Right atrium auricular region (tissue), 2 donors: ENCODE measurements at regions not wholly inside any gene's neighbourhood (a gene's known extent, or its start where the extent isn't known, plus 50 kb on each side); places are given as distances from the start of the nearest gene placed in this dataset.
A peak's percentile ranks its signal among the peaks of the same experiment; 100 is the strongest.

ENCODE experiments used
- DNase-seq: peaks from one replicate; pipeline ENCODE4 v3.0.0-alpha.2; 2019; ENCODE audit warnings: low spot score
- H3K27ac ChIP-seq, 2 donors: fragments of 200-600 bp; sonication (generic); 1 replicate in 1 of 2; 2 replicates in 1 of 2; pipeline ENCODE4 v1.5.1; 2016 to 2019
- H3K27me3 ChIP-seq, 2 donors: fragments of 200-600 bp; sonication (generic); one replicate each; pipeline versions ENCODE4 v1.5.1 to v1.6.0; 2017 to 2019
- H3K36me3 ChIP-seq: fragments of 200-600 bp; sonication (generic); one replicate; pipeline ENCODE4 v1.5.1; 2016
- H3K4me1 ChIP-seq, 2 donors: fragments of 200-600 bp; sonication (generic); one replicate each; pipeline versions ENCODE4 v1.5.1 to v1.6.0; 2017 to 2019
- H3K4me3 ChIP-seq, 2 donors: fragments of 200-600 bp; sonication (generic); 1 replicate in 1 of 2; 2 replicates in 1 of 2; pipeline ENCODE4 v1.5.1; 2017 to 2019; ENCODE audit warnings: mild to moderate bottlenecking in 1 of 2, moderate library complexity in 1 of 2
- H3K9me3 ChIP-seq, 2 donors: fragments of 200-600 bp; sonication (generic); one replicate each; pipeline ENCODE4 v1.5.1; 2019
- TF ChIP-seq, protein P1 (sequence below), 2 donors: fragments of 200-600 bp; sonication (generic); IDR thresholded peaks; one replicate each; pipeline ENCODE4 v1.5.1; 2019; ENCODE audit warnings: antibody characterized with exemption in 2 of 2

DNA sequence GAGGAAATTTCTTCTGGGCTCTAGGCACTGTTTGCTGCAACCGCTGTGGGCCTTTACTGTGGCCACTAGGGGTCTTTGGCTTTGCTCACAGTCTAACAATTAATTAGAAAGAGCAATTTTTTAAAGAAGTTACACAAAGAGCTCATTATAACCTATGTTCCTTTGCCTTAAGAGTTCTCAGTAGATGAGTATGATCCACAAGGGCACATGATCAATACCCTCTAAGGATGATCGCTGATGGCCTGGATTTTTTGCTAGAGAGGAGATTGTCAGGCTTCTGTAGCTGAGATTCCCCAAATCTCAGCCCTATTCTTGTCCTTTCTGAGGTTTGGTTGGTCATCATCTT is 80.8 kb upstream of the RHOBTB1 start:
- no peaks in the 10 kb centered on the region for H3K9me3 ChIP-seq
- TF ChIP-seq, protein P1, sequence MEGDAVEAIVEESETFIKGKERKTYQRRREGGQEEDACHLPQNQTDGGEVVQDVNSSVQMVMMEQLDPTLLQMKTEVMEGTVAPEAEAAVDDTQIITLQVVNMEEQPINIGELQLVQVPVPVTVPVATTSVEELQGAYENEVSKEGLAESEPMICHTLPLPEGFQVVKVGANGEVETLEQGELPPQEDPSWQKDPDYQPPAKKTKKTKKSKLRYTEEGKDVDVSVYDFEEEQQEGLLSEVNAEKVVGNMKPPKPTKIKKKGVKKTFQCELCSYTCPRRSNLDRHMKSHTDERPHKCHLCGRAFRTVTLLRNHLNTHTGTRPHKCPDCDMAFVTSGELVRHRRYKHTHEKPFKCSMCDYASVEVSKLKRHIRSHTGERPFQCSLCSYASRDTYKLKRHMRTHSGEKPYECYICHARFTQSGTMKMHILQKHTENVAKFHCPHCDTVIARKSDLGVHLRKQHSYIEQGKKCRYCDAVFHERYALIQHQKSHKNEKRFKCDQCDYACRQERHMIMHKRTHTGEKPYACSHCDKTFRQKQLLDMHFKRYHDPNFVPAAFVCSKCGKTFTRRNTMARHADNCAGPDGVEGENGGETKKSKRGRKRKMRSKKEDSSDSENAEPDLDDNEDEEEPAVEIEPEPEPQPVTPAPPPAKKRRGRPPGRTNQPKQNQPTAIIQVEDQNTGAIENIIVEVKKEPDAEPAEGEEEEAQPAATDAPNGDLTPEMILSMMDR (IDR thresholded peaks at IDR 0.05) = peak in 1 of 2 donors; percentile 60
- H3K4me3 ChIP-seq = no peak overlapping the region
- no peaks in the 10 kb centered on the region for H3K36me3 ChIP-seq
- H3K27me3 ChIP-seq = no peaks in the 10 kb centered on the region
- no peak overlapping the region for H3K27ac ChIP-seq
- DNase-seq = no peak
- no peaks in the 10 kb centered on the region for H3K4me1 ChIP-seq

DNA sequence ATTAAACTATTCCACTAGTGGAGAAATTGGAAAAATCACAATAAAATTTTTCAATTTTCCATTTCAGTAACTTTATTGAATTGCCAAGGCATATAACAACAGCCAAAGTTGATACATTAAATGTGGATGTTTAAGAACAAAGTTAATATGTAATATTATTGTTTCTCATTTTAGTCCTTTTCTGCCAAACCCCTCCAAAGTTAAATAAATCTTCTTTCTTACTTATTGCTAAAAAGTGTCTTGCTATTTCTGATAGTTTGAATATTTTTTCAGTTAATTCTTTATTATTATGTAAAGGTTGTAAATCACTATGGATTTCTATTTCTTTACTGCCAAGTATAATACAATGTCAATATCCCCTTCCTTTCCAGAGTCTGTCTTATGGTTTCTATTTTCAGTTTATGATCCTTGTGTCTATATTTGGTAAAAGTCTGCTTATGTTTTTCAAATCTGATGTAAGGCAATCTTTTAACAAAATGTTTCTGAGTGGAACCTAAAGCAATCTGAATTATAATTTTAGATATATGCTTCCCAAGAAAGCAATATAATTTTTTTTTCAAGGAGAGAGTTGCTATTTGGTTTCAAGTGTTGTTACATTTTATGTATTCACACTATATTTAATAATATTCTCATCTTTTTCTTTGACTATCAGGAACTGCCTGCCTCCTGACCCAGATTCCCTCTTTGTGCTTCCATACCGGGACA is 80.3 kb upstream of the RHOBTB1 start:
- H3K27ac ChIP-seq = no peak overlapping the region
- H3K4me1 ChIP-seq = no peaks in the 10 kb centered on the region
- DNase-seq = no peak
- TF ChIP-seq, protein P1 (IDR thresholded peaks at IDR 0.05) = no peak
- H3K27me3 ChIP-seq = no peaks in the 10 kb centered on the region
- no peak overlapping the region for H3K4me3 ChIP-seq
- no peaks in the 10 kb centered on the region for H3K36me3 ChIP-seq
- H3K9me3 ChIP-seq = no peaks in the 10 kb centered on the region

DNA sequence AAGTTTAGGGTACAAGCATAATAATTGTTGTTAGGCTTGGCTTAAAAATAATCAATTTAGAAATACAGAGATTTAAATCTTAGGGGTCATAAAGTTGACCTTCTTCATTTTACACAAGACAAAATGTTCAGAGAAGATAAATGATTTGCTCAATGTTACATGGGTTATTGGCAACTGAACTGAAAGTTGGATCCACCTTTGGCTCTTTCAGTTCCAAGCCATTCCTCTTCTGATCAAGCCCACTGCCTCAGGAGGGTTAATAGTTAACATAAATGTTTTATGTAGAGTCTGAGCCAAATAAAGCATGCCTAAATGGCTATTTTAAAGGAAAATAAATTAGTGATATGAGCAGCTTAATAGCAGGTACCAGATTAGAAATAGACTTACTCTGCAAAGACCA is 79.1 kb upstream of the RHOBTB1 start:
- Histone ChIP-seq H3K4me3 (no peak overlapping the region), H3K9me3 (no peaks in the 10 kb centered on the region), H3K27ac (no peak overlapping the region), H3K27me3 (no peaks in the 10 kb centered on the region), H3K4me1 (no peaks in the 10 kb centered on the region), H3K36me3 (no peaks in the 10 kb centered on the region)
- no peak for DNase-seq
- TF ChIP-seq, protein P1 (IDR thresholded peaks at IDR 0.05) = no peak

DNA sequence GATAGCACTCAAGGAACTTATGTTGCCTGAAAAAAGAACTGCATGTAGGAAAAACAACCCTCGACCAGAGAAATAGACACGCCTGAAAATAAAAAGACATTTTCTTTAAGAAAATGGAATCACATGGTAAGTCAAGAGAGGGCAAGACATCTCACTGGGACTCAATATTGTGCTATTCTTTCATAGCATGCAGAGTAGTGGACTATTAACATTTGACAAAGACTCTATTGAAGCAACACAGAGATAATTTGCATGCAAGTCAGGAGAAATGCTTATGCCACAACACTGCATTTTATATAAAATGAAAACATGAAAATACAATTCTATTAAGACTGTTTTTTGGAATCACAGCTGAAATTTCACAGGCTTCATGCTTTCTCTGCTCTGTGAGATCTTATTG is 77.9 kb upstream of the RHOBTB1 start:
- Histone ChIP-seq H3K9me3 (no peaks in the 10 kb centered on the region), H3K36me3 (no peaks in the 10 kb centered on the region), H3K4me1 (no peaks in the 10 kb centered on the region), H3K27me3 (no peaks in the 10 kb centered on the region), H3K4me3 (no peak overlapping the region), H3K27ac (no peak overlapping the region)
- TF ChIP-seq, protein P1 (IDR thresholded peaks at IDR 0.05) = no peak
- no peak for DNase-seq

DNA sequence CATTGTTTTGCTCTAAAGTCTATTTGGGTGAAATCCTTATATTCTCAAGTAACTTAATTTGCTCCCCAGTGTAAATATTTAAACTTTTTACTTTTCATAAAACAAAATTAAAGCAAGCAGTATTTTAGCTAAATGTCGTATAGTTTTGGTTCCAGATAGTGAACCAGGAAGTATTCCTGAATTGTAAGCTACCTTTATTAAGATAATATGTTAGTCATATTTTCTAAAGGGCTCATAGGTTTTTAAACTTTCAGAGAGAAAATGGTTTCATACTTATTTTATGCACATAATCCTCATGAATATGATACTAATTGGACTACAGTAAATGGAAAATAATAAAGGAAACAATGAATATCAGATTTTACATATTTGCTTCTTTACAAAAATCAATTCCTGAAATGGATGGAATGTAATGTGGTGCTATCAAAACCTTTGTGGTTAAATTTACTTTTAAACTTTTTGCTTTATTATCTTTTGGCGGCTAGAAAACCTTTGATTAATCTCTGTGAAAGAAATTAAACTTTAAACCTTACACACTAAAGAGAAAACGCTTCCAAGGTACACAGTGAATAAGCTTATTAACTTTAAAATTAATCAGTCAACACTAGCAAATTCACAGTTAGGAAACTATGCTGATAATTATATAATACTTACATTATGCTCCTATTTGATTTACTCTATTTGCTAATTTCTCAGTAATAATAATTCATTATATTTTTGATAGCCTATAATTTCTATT is 76.6 kb upstream of the RHOBTB1 start:
- Histone ChIP-seq H3K4me3 (no peak overlapping the region), H3K36me3 (no peaks in the 10 kb centered on the region), H3K27me3 (no peaks in the 10 kb centered on the region), H3K27ac (no peak overlapping the region), H3K4me1 (no peaks in the 10 kb centered on the region), H3K9me3 (no peaks in the 10 kb centered on the region)
- TF ChIP-seq, protein P1 (IDR thresholded peaks at IDR 0.05) = no peak
- no peak for DNase-seq
